Trophoblast cell (in vitro differentiated cells and primary cell): ENCODE measurements at regions not wholly inside any gene's neighbourhood (a gene's known extent, or its start where the extent isn't known, plus 50 kb on each side); places are given as distances from the start of the nearest gene placed in this dataset.
"Not testable (repeated sequence)": the region's sequence is repeated elsewhere in the genome, so short reads cannot be mapped to it uniquely, and the experiment has no call there.

ENCODE experiments used
- DNase-seq, 2 donors: peaks; one replicate each; pipeline ENCODE4 v3.0.0-alpha.2; 2016
- H2AFZ ChIP-seq: 2 replicates; pipeline ENCODE4 v1.6.1; 2013; ENCODE audit warnings: low read length, moderate library complexity, mild to moderate bottlenecking; ENCODE audit not compliant: insufficient read depth, poor library complexity
- H2AK5ac ChIP-seq: 2 replicates; pipeline ENCODE4 v1.6.1; 2013; ENCODE audit warnings: mild to moderate bottlenecking, low read length
- H2BK120ac ChIP-seq: 2 replicates; pipeline ENCODE4 v1.6.1; 2013; ENCODE audit warnings: low read length, mild to moderate bottlenecking, moderate library complexity; ENCODE audit not compliant: insufficient read depth, poor library complexity
- H2BK12ac ChIP-seq: 2 replicates; pipeline ENCODE4 v1.6.1; 2013; ENCODE audit warnings: mild to moderate bottlenecking, low read length, moderate library complexity
- H2BK5ac ChIP-seq: 2 replicates; pipeline ENCODE4 v1.6.1; 2013; ENCODE audit warnings: low read length, low read depth, moderate library complexity, mild to moderate bottlenecking; ENCODE audit not compliant: poor library complexity
- H3K14ac ChIP-seq: 2 replicates; pipeline ENCODE4 v1.6.1; 2013; ENCODE audit warnings: mild to moderate bottlenecking, low read length
- H3K18ac ChIP-seq: 2 replicates; pipeline ENCODE4 v1.6.1; 2013; ENCODE audit warnings: mild to moderate bottlenecking, low read length
- H3K23ac ChIP-seq: 2 replicates; pipeline ENCODE4 v1.6.1; 2013; ENCODE audit warnings: low read length
- H3K27ac ChIP-seq: 2 replicates; pipeline ENCODE4 v1.5.1; 2013; ENCODE audit warnings: low read depth, mild to moderate bottlenecking, inconsistent platforms, low read length, moderate library complexity
- H3K27me3 ChIP-seq: 2 replicates; pipeline ENCODE4 v1.6.1; 2013; ENCODE audit warnings: inconsistent platforms, mild to moderate bottlenecking, low read length, moderate library complexity; ENCODE audit not compliant: insufficient read depth
- H3K36me3 ChIP-seq, 2 experiments: 1 replicate in 1 of 2; 2 replicates in 1 of 2; pipeline ENCODE4 v1.6.1; 2013; ENCODE audit warnings: low read length in 2 of 2, mild to moderate bottlenecking in 2 of 2, moderate library complexity in 1 of 2; ENCODE audit not compliant: insufficient read depth in 2 of 2, control insufficient read depth in 1 of 2
- H3K4ac ChIP-seq: 2 replicates; pipeline ENCODE4 v1.6.1; 2013; ENCODE audit warnings: low read depth, mild to moderate bottlenecking, low read length, moderate library complexity
- H3K4me1 ChIP-seq, 2 experiments: 1 replicate in 1 of 2; 2 replicates in 1 of 2; pipeline ENCODE4 v1.6.1; 2013; ENCODE audit warnings: low read length in 2 of 2, mild to moderate bottlenecking in 2 of 2, moderate library complexity in 1 of 2; ENCODE audit not compliant: insufficient read depth in 2 of 2, control insufficient read depth in 1 of 2
- H3K4me2 ChIP-seq: 2 replicates; pipeline ENCODE4 v1.6.1; 2013; ENCODE audit warnings: inconsistent platforms, mild to moderate bottlenecking, low read length, moderate library complexity
- H3K4me3 ChIP-seq: 2 replicates; pipeline ENCODE4 v1.5.1; 2013; ENCODE audit warnings: mild to moderate bottlenecking, low read depth, low read length, inconsistent platforms
- H3K79me1 ChIP-seq: one replicate; pipeline ENCODE4 v1.6.1; 2013; ENCODE audit warnings: low read length
- H3K79me2 ChIP-seq: 2 replicates; pipeline ENCODE4 v1.6.1; 2013; ENCODE audit warnings: low read length, mild to moderate bottlenecking; ENCODE audit not compliant: control insufficient read depth, insufficient read depth, poor library complexity
- H3K9ac ChIP-seq: 2 replicates; pipeline ENCODE4 v1.6.1; 2013; ENCODE audit warnings: mild to moderate bottlenecking, low read length
- H3K9me3 ChIP-seq: 2 replicates; pipeline ENCODE4 v1.6.1; 2013; ENCODE audit warnings: low read depth, mild to moderate bottlenecking, control low read depth, inconsistent platforms, low read length; ENCODE audit not compliant: insufficient read depth
- H4K12ac ChIP-seq: 2 replicates; pipeline ENCODE4 v1.6.1; 2013; ENCODE audit warnings: low read depth, mild to moderate bottlenecking, low read length, moderate library complexity
- H4K8ac ChIP-seq: 2 replicates; pipeline ENCODE4 v1.6.1; 2013; ENCODE audit warnings: low read depth, mild to moderate bottlenecking, low read length, moderate library complexity
- H4K91ac ChIP-seq: one replicate; pipeline ENCODE4 v1.6.1; 2013; ENCODE audit warnings: low read depth, mild to moderate bottlenecking, low read length, moderate library complexity
- WGBS: extraction: QIAGEN DNeasy Blood & Tissue Kit; methylation state at CpG from one replicate; pipeline ENCODE4 v1.1.7; 2013; ENCODE audit warnings: missing lambda C conversion rate; ENCODE audit not compliant: insufficient read length, insufficient coverage; ENCODE audit errors: extremely low coverage; 5-methylcytosine and 5-hydroxymethylcytosine counted together

DNA sequence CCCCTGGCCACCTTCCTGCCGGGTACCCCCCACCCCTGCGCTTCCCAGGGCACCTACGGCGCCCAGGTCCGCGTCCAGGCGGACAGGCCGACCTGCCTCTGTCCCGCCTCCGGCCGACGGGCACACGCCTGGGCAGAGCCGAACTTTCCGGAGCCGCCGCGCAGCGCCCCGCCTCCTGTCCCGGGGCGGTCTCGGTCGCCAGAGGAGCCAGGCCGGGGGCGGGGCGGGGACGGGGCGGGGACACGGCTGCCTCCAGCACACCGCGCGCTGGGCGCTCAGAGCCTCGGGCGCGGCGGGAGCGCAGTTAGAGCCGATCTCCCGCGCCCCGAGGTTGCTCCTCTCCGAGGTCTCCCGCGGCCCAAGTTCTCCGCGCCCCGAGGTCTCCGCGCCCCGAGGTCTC, 5499.1 kb upstream of the TPTE start:
- not testable (repeated sequence) for H3K23ac ChIP-seq, H2BK12ac ChIP-seq, H3K9me3 ChIP-seq, H3K4me1 ChIP-seq, H2AFZ ChIP-seq, H4K12ac ChIP-seq, H3K36me3 ChIP-seq, H3K18ac ChIP-seq, H2AK5ac ChIP-seq, H3K4me3 ChIP-seq, H3K27ac ChIP-seq, H3K4ac ChIP-seq, H3K79me2 ChIP-seq, H3K79me1 ChIP-seq, DNase-seq, H4K8ac ChIP-seq, H3K27me3 ChIP-seq, H3K9ac ChIP-seq, H3K14ac ChIP-seq, H4K91ac ChIP-seq, H2BK5ac ChIP-seq, H3K4me2 ChIP-seq, H2BK120ac ChIP-seq
- WGBS = no CpG with 5 or more reads among the region's 52 CpGs

DNA sequence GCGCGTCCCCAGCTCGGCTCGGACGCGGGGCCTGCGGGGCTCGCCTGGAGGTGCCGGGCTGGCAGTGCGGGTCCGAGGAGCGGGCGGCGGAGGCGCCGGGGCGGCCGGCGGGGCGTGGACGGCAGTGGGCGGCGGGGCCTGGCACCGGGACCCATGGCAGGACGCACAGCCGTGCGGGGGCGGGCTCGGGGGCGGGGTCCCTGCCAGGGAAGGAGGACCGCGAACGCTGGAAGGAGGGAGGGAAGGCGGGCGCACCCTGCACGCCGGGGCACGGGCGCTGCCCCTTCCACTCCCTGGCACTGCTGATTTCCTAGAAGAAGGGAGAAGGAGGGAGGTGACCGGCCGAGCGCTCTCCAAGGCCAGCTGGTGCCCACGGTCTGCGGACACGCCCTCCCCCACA, 5498.6 kb upstream of the TPTE start:
- no CpG with 5 or more reads among the region's 45 CpGs for WGBS
- H2AFZ ChIP-seq, H3K9ac ChIP-seq, H3K4me3 ChIP-seq, H4K12ac ChIP-seq, H3K4ac ChIP-seq, H2BK12ac ChIP-seq, H4K8ac ChIP-seq, H3K9me3 ChIP-seq, H2BK5ac ChIP-seq, H4K91ac ChIP-seq, DNase-seq, H3K27me3 ChIP-seq, H3K79me1 ChIP-seq, H3K4me2 ChIP-seq, H2BK120ac ChIP-seq, H3K23ac ChIP-seq, H3K4me1 ChIP-seq, H3K79me2 ChIP-seq, H3K36me3 ChIP-seq, H3K18ac ChIP-seq, H3K27ac ChIP-seq, H2AK5ac ChIP-seq, H3K14ac ChIP-seq: not testable (repeated sequence)

DNA sequence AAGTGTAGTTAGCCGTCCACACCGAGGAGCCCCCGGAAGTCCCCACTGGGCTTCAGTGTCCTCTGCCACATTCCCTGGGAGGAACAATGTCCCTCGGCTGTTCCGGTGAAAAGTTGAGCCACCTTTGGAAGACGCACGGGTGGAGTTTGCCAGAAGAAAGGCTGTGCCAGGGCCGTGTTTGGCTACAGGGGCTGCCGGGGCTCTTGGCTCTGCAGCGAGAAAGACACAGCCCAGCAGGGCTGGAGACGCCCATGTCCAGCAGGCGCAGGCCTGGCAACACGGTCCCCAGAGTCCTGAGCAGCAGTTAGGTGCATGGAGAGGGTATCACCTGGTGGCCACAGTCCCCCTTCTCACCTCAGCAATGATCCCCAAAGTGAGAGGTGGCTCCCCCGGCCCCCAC, 5486.2 kb upstream of the TPTE start:
- not testable (repeated sequence) for H3K4me1 ChIP-seq, H3K23ac ChIP-seq, H3K27me3 ChIP-seq, H2AK5ac ChIP-seq, H3K79me2 ChIP-seq, H3K18ac ChIP-seq, H3K9ac ChIP-seq, H3K4me3 ChIP-seq, H4K91ac ChIP-seq, H3K14ac ChIP-seq, H2AFZ ChIP-seq, H3K4me2 ChIP-seq, H3K27ac ChIP-seq, H3K79me1 ChIP-seq, DNase-seq, H4K12ac ChIP-seq, H2BK120ac ChIP-seq, H2BK5ac ChIP-seq, H4K8ac ChIP-seq, H2BK12ac ChIP-seq, H3K9me3 ChIP-seq, H3K4ac ChIP-seq, H3K36me3 ChIP-seq
- no CpG with 5 or more reads among the region's 14 CpGs for WGBS

DNA sequence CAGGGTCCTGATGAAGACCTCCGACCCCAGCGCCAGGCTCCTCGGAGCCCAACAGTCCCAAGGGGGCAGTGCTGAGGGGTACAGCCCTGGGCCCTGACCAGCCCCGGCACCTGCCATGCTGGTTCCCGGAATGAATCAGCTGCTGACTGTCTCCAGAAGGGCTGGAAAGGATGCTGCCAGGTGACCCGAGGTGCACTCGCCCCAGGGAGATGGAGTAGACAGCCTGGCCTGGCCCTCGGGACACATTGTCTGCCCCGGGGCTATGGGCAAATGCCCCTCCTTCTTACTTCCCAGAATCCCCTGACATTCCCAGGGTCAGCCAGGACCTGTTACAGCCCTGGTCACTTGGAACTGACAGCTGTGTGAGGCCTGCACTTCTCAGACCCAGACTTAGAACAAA, 5485.8 kb upstream of the TPTE start:
- H3K79me2 ChIP-seq, H2BK12ac ChIP-seq, H4K91ac ChIP-seq, H3K4me2 ChIP-seq, H3K14ac ChIP-seq, H2BK120ac ChIP-seq, DNase-seq, H4K12ac ChIP-seq, H3K23ac ChIP-seq, H2BK5ac ChIP-seq, H3K4ac ChIP-seq, H3K36me3 ChIP-seq, H3K9ac ChIP-seq, H2AFZ ChIP-seq, H3K9me3 ChIP-seq, H2AK5ac ChIP-seq, H3K79me1 ChIP-seq, H3K4me3 ChIP-seq, H3K4me1 ChIP-seq, H3K18ac ChIP-seq, H3K27ac ChIP-seq, H3K27me3 ChIP-seq, H4K8ac ChIP-seq: not testable (repeated sequence)
- no CpG with 5 or more reads among the region's 9 CpGs for WGBS
